Mesothelial cell of epicardium (in vitro differentiated cells): ENCODE measurements at regions not wholly inside any gene's neighbourhood (a gene's known extent, or its start where the extent isn't known, plus 50 kb on each side); places are given as distances from the start of the nearest gene placed in this dataset.

Source experiments
- DNase-seq, 2 experiments: peaks; one replicate each; pipeline ENCODE4 v3.0.0; 2021; ENCODE audit warnings: low spot score in 2 of 2; ENCODE audit not compliant: unreplicated experiment in 2 of 2
- H3K27ac Mint-ChIP-seq: 2 replicates; pipeline ENCODE4 v1.8.0; 2021; ENCODE audit warnings: mixed read lengths
- H3K27me3 Mint-ChIP-seq: 2 replicates; pipeline ENCODE4 v1.8.0; 2021; ENCODE audit warnings: low read depth, mixed read lengths
- H3K36me3 Mint-ChIP-seq: 2 replicates; pipeline ENCODE4 v1.8.0; 2021; ENCODE audit warnings: mixed read lengths
- H3K4me1 Mint-ChIP-seq: 2 replicates; pipeline ENCODE4 v1.8.0; 2021; ENCODE audit warnings: mixed read lengths
- H3K4me3 Mint-ChIP-seq: 2 replicates; pipeline ENCODE4 v1.8.0; 2021; ENCODE audit warnings: mild to moderate bottlenecking, moderate library complexity, mixed read lengths
- H3K9me3 Mint-ChIP-seq: 2 replicates; pipeline ENCODE4 v1.8.0; 2021; ENCODE audit warnings: mixed read lengths
- TF ChIP-seq, protein P1 (sequence below): fragments of 200-600 bp; sonication (generic); IDR thresholded peaks from one replicate; pipeline ENCODE4 v1.5.0; 2021; ENCODE audit warnings: antibody characterized with exemption; ENCODE audit not compliant: unreplicated experiment

DNA sequence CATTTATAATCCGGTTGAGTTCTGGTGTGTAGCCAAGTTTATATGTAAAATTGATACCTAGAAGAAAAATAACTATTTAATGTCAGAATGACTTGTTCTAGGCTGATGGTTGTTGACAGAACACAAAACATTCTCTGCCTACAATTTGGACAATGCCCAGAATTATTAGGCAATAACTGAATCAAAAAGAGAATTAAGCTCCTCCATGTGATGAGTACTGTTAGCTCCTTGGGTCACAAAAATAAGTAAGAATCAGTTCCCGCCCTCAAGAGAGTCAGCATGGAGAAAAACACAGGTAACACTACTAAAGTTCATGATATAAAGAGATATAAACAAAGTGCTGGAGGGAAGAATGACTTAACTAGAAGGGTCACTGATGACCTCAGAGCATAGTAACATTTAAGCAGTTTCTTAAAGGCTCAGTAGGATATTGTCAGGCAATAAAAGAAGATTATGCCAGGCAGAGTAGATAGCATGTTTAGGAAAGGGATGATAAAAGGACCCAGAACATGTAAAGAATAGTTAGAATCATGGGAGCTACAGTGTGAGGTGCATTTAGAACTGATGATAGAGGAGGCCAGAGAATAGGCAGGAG is 200.5 kb upstream of the ACTBL2 start:
- DNase-seq, result no peak
- Mint-ChIP-seq H3K27ac (peak overlapping the region; percentile 36), H3K27me3 (no peaks in the 10 kb centered on the region), H3K4me3 (no peak overlapping the region), H3K36me3 (no peaks in the 10 kb centered on the region), H3K4me1 (peaks cover 32% of the 10 kb centered on the region), H3K9me3 (peaks cover 7% of the 10 kb centered on the region)
- TF ChIP-seq, protein P1, sequence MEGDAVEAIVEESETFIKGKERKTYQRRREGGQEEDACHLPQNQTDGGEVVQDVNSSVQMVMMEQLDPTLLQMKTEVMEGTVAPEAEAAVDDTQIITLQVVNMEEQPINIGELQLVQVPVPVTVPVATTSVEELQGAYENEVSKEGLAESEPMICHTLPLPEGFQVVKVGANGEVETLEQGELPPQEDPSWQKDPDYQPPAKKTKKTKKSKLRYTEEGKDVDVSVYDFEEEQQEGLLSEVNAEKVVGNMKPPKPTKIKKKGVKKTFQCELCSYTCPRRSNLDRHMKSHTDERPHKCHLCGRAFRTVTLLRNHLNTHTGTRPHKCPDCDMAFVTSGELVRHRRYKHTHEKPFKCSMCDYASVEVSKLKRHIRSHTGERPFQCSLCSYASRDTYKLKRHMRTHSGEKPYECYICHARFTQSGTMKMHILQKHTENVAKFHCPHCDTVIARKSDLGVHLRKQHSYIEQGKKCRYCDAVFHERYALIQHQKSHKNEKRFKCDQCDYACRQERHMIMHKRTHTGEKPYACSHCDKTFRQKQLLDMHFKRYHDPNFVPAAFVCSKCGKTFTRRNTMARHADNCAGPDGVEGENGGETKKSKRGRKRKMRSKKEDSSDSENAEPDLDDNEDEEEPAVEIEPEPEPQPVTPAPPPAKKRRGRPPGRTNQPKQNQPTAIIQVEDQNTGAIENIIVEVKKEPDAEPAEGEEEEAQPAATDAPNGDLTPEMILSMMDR, result no peak

DNA sequence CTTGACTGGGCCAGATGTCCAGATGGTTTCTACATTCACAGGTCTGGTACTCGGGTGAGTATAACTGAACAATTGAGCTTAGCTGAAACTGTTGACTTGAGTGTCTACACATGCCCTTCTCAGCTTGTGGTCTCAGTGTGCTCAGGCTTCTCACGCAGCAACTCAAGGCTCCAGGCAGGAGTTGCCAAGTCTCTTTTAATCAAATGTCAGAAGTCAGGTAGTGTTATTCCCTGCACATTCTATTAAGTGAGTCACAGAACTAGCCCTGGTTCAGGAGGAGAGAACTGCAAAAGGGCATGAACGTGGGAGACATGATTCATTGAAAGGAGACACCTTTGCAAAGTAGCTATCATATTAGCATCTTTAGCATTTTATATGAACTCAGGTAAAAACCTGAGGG is 199.3 kb upstream of the ACTBL2 start:
- H3K4me1 Mint-ChIP-seq, result peaks cover 28% of the 10 kb centered on the region
- no peak overlapping the region for H3K4me3 Mint-ChIP-seq
- no peaks in the 10 kb centered on the region for H3K36me3 Mint-ChIP-seq
- TF ChIP-seq, protein P1, result no peak
- H3K9me3 Mint-ChIP-seq, result no peaks in the 10 kb centered on the region
- no peak for DNase-seq
- peak overlapping the region; percentile 48 for H3K27ac Mint-ChIP-seq
- H3K27me3 Mint-ChIP-seq, result no peaks in the 10 kb centered on the region

DNA sequence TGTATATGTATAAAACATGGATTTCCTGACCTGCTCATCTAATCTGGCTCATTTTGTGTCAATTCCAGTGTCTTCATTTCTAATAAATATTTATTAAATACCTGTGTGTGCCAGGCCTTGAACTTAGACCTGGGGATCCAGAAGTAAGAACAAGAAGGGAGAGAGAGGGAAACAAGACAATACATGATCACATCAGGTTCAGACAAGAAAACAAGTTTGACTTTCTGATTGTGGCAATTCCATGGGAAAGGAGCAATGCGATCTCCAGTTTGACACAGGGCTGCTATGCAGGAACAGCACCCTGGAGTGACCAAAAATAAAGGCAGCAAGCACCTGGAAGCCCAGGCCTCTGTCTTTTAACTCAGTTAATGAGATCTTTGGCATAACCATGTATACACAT is 198.1 kb upstream of the ACTBL2 start:
- no peak overlapping the region for H3K4me3 Mint-ChIP-seq

DNA sequence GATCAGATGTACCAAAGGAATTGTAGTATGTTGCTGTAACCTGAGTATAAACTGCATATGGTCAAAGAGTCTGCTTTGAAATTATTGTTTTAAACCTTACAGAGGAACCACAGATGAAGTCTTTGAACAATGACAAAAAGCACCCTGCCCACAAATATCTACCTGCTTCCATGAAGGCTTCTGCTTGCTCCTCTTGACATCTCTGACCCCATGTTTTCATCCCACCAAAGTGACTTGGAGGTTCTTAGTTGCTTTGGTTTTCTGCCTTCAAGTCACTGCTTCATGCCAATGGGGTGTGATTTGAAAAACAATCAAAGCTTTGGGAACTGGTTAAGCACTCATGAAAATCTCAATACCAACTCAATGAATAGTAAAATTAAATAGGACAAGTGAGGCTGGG is 194.6 kb upstream of the ACTBL2 start:
- Mint-ChIP-seq H3K9me3 (peaks cover 4% of the 10 kb centered on the region), H3K4me3 (no peak overlapping the region), H3K27ac (peak overlapping the region; percentile 78), H3K27me3 (no peaks in the 10 kb centered on the region), H3K4me1 (peaks cover 18% of the 10 kb centered on the region), H3K36me3 (no peaks in the 10 kb centered on the region)
- no peak for DNase-seq
- TF ChIP-seq, protein P1, result no peak

More for the DNA sequence above, 198.1 kb upstream of the ACTBL2 start:
- TF ChIP-seq, protein P1, result no peak
- H3K27ac Mint-ChIP-seq, result no peak overlapping the region
- no peaks in the 10 kb centered on the region for H3K27me3 Mint-ChIP-seq
- DNase-seq, result no peak
- peaks cover 36% of the 10 kb centered on the region for H3K4me1 Mint-ChIP-seq
- no peaks in the 10 kb centered on the region for H3K36me3 Mint-ChIP-seq
- H3K9me3 Mint-ChIP-seq, result no peaks in the 10 kb centered on the region

DNA sequence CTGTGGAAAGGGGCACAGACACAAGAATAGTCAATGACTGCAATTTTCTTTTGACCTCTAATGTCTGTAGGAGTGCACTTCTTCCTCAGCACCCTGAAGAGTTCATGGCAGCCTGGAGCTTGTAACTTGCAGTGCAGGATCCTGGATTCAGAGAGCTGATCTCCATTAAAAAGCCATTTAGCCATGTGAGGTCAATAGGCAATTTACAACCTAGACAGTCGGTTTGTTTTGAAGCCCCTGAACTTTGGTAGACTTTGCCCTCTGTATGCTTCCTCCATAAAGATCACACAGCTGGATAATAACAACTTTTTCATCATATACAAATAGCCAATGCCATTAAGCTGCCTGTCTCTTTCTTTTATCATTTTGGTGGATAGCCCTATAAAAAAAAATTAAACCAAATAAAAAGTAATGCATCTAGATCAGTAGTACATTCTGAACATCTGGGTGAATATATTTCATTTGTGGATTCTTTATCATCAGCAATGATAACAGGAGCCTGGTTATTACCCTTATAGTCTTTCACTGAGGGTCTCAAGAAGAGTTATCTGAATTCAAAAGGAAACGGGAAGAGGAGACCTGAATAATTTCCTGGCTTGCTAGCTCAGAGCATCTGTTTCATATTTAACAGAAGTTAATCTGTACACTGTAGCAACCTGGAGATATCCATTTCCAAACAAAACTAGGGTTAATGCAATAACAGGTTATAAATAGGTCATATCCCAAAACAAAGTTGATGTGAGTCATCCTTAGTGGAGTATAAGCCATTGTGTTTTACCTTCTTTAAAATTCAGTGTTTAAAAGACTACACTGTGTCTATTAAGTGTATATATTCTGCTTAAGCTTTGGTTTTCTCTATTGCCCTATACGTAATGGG is 193.8 kb upstream of the ACTBL2 start:
- Mint-ChIP-seq H3K27ac (peak overlapping the region; percentile 78), H3K4me3 (no peak overlapping the region), H3K4me1 (peaks cover 23% of the 10 kb centered on the region), H3K36me3 (no peaks in the 10 kb centered on the region), H3K27me3 (no peaks in the 10 kb centered on the region), H3K9me3 (peaks cover 4% of the 10 kb centered on the region)
- no peak for DNase-seq
- TF ChIP-seq, protein P1, result no peak
